ENCODE measurements at regions not wholly inside any gene's neighbourhood (a gene's known extent, or its start where the extent isn't known, plus 50 kb on each side); places are given as distances from the start of the nearest gene placed in this dataset.

- TF ChIP-seq POLR2A (IDR thresholded peaks at IDR 0.05) = no peak
- no peak for TF ChIP-seq CTCF (IDR thresholded peaks at IDR 0.05)
Measured at GRCh38 chrX:63529961-63530360, 178.8 kb upstream of the SPIN4 start.
